Heart left ventricle (tissue), 16 donors: ENCODE measurements at regions not wholly inside any gene's neighbourhood (a gene's known extent, or its start where the extent isn't known, plus 50 kb on each side); places are given as distances from the start of the nearest gene placed in this dataset.

Source experiments
- ATAC-seq, 4 donors: fragments of 200-7000 bp; cut with Tn5 transposase; one replicate each; pipeline ENCODE4 v1.9.1; 2020 to 2022; ENCODE audit warnings: moderate library complexity in 4 of 4, mild to moderate bottlenecking in 3 of 4, moderate number of reproducible peaks in 1 of 4
- DNase-seq, 5 donors: peaks; one replicate each; pipeline ENCODE4 v3.0.0-alpha.2; 2020
- H3K27ac ChIP-seq, 12 donors: fragments of 200-600 bp; sonication (generic) in 4 of 12; one replicate each; pipeline versions ENCODE4 v1.5.0 to v1.8.0; 2016 to 2022; ENCODE audit warnings: mild to moderate bottlenecking in 2 of 12
- H3K27me3 ChIP-seq, 9 donors: fragments of 200-600 bp; sonication (generic) in 2 of 9; one replicate each; pipeline versions ENCODE4 v1.5.1 to v1.8.0; 2016 to 2022; ENCODE audit warnings: mild to moderate bottlenecking in 3 of 9
- H3K36me3 ChIP-seq, 9 donors: fragments of 200-600 bp; sonication (generic) in 2 of 9; one replicate each; pipeline versions ENCODE4 v1.5.0 to v1.8.0; 2018 to 2022; ENCODE audit warnings: mild to moderate bottlenecking in 2 of 9
- H3K4me1 ChIP-seq, 12 donors: fragments of 200-600 bp; sonication (generic) in 4 of 12; one replicate each; pipeline versions ENCODE4 v1.5.0 to v1.8.0; 2016 to 2022; ENCODE audit warnings: mild to moderate bottlenecking in 3 of 12
- H3K4me3 ChIP-seq, 12 donors: fragments of 200-600 bp; sonication (generic) in 4 of 12; one replicate each; pipeline versions ENCODE4 v1.5.0 to v1.8.0; 2017 to 2022; ENCODE audit warnings: mild to moderate bottlenecking in 9 of 12, moderate library complexity in 4 of 12
- H3K9me3 ChIP-seq, 12 donors: fragments of 200-600 bp; sonication (generic) in 4 of 12; one replicate each; pipeline versions ENCODE4 v1.5.0 to v1.8.0; 2016 to 2022; ENCODE audit warnings: mild to moderate bottlenecking in 1 of 12
- POLR2A ChIP-seq, 2 donors: fragments of 450-650 bp; IDR thresholded peaks; one replicate each; pipeline ENCODE4 v1.6.1; 2017; ENCODE audit warnings: antibody characterized with exemption in 2 of 2, mild to moderate bottlenecking in 2 of 2, moderate library complexity in 2 of 2
- WGBS, 4 donors: extraction: QIAGEN DNeasy Blood & Tissue Kit in 2 of 4; methylation state at CpG; one replicate each; pipeline versions ENCODE4 v1.1.5 to v1.1.7; 2013 to 2018; 5-methylcytosine and 5-hydroxymethylcytosine counted together
- intact Hi-C, 10 donors: fragments of 100-400 bp; cut with DNase I; formaldehyde crosslinking; loops; one replicate each; pipeline versions ENCODE4 v1.11.1 to v1.14.2; 2022
- TF ChIP-seq, protein P1 (sequence below), 12 donors: fragments of 200-600 bp; sonication (generic) in 4 of 12; IDR thresholded peaks; one replicate each; pipeline versions ENCODE4 v1.5.0 to v1.8.0; 2018 to 2022; ENCODE audit warnings: antibody characterized with exemption in 12 of 12, mild to moderate bottlenecking in 5 of 12
- donor health status: ischemic (EF 13 %, LVEDD 7.1; RV severe dilation, severe dysfunction).
- donor health status: healthy with polysubstance abuse.
- donor health status: DM: no; HTN: yes; CAD: no.
- donor health status: DM: no; HTN: no; CAD: no.
- donor health status: ischemic (EF 25% LVEDD 6.9; RV normal size, moderate dysfunction).
- donor health status: ischemic (EF 25% LVEDD 5.7; RV mildly dilated, moderate dysfunction).
- donor health status: healthy.
- donor health status: DM: yes; HTN: yes; CAD: no.
- donor health status: ischemic (EF 35%, LVEDD 5.7; RV mildly dilated, moderate dysfunction).
- donor health status: nonischemic (EF 11% LVEDD 7.7; RV severe dilation, severe dysfunction).
- donor health status: DM: yes; HTN: yes; CAD: no.
- donor health status: PGD.
- donor health status: ischemic (EF 29% LVEDD 5.4; RV normal size, mild dysfunction).
- donor health status: nonischemic (EF 23%, LVEDD 6.1; RV moderate dilation, normal function).

DNA sequence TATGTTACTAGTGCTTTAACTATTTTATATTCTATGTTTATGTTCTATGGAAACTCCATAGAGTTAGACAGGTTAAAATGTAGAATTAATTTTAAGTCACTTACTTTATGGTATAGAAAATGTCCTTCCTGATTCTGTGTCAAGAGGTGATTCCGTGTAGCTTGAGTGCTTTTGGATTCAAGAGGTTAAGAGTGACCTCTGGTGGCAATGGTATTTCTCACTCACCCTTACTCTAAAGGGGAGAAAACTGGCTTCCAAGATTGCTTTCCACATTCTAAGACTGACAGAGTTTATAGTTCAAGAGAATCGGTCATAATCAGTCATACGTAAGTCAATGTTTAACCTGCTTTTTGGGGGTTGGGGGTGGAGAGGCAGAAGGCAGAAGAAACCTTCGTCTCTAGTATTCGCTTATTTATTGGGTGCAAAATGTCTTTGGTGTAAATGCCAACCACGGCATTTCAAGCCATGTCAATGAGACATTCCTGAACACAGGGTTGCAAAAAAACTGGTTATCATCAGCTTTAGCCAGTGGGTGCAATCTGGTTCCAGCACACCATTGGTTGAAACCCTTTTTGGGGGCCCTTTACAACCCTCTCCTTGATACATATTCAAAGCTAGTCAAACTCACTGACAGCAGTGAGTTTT, 92.0 kb upstream of the VGLL3 start:
- no peaks in the 10 kb centered on the region for H3K4me1 ChIP-seq
- intact Hi-C loops: loop anchor here (2.0 to 10.0 kb wide), 7 partner anchors 82 to 311 kb away; no protein-coding TSS in a partner anchor
- H3K36me3 ChIP-seq: no peaks in the 10 kb centered on the region
- DNase-seq (no peak), ATAC-seq (peak in 3 of 4 donors; percentile 57 to 71 (median 58))
- no peaks in the 10 kb centered on the region for H3K9me3 ChIP-seq
- no peak overlapping the region for H3K4me3 ChIP-seq
- no peaks in the 10 kb centered on the region for H3K27me3 ChIP-seq
- TF ChIP-seq POLR2A (IDR thresholded peaks at IDR 0.05): no peak
- TF ChIP-seq, protein P1, sequence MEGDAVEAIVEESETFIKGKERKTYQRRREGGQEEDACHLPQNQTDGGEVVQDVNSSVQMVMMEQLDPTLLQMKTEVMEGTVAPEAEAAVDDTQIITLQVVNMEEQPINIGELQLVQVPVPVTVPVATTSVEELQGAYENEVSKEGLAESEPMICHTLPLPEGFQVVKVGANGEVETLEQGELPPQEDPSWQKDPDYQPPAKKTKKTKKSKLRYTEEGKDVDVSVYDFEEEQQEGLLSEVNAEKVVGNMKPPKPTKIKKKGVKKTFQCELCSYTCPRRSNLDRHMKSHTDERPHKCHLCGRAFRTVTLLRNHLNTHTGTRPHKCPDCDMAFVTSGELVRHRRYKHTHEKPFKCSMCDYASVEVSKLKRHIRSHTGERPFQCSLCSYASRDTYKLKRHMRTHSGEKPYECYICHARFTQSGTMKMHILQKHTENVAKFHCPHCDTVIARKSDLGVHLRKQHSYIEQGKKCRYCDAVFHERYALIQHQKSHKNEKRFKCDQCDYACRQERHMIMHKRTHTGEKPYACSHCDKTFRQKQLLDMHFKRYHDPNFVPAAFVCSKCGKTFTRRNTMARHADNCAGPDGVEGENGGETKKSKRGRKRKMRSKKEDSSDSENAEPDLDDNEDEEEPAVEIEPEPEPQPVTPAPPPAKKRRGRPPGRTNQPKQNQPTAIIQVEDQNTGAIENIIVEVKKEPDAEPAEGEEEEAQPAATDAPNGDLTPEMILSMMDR (IDR thresholded peaks at IDR 0.05): peak; percentile 20 to 64 (median 42)
- 32 to 40% (median 36%) methylated on average over 6 of the region's 6 CpGs for WGBS, 4 donors
- H3K27ac ChIP-seq: no peak overlapping the region

DNA sequence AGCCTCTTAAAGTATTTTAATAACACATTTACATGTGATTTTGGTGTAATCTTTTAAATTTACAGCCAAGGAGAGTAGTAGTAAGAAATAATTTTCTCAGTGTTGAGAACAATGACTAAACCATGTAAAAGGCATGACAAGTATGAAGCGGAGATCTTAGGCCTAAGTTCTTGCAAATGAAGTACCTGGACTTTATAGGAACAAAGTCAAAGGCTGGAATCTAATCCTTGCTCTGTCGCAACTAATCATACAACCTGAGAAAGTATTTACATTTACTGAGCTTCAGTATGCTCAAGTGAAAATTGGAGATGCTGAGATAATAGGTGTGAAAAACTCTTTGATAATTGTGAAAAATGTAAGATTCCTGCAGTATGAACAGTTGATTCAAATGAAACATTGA, 86.4 kb upstream of the VGLL3 start:
- Histone ChIP-seq H3K36me3 (no peaks in the 10 kb centered on the region), H3K4me1 (no peaks in the 10 kb centered on the region), H3K27ac (no peak overlapping the region), H3K9me3 (no peaks in the 10 kb centered on the region), H3K4me3 (no peak overlapping the region), H3K27me3 (no peaks in the 10 kb centered on the region)
- ATAC-seq (no peak), DNase-seq (no peak)
- TF ChIP-seq, protein P1 (IDR thresholded peaks at IDR 0.05): no peak
- no peak for TF ChIP-seq POLR2A (IDR thresholded peaks at IDR 0.05)
- whole genome bisulfite sequencing, 4 donors: 86 to 90% (median 89%) methylated on average over 2 of the region's 2 CpGs
- intact Hi-C loops: no loop called here

DNA sequence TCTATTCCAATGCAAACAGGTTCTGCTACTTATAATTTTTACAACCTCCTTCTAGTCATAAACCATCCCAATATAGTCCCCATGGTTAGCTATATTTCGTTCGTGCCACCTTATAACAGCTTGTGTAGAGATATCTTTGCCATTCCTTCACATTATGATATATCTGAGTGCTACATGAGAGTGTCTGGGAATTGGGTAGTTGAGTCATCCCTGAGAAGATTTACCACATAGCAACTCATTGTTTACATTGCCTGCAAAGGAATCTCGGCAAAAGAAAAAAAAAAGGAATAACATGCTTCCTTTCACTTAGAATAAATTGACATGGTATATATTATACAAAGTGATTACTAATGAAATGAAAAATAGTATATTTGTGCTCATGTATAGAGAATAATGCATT, 86.0 kb upstream of the VGLL3 start:
- no peak for ATAC-seq
- Histone ChIP-seq H3K36me3 (no peaks in the 10 kb centered on the region), H3K27ac (no peak overlapping the region), H3K4me3 (no peak overlapping the region), H3K9me3 (no peaks in the 10 kb centered on the region), H3K4me1 (no peaks in the 10 kb centered on the region), H3K27me3 (no peaks in the 10 kb centered on the region)
- TF ChIP-seq, protein P1 (IDR thresholded peaks at IDR 0.05): no peak
- TF ChIP-seq POLR2A (IDR thresholded peaks at IDR 0.05): no peak
- no peak for DNase-seq
- intact Hi-C loops: no loop called here
- 68 to 79% (median 73%) methylated on average over 3 of the region's 3 CpGs for WGBS, 4 donors

DNA sequence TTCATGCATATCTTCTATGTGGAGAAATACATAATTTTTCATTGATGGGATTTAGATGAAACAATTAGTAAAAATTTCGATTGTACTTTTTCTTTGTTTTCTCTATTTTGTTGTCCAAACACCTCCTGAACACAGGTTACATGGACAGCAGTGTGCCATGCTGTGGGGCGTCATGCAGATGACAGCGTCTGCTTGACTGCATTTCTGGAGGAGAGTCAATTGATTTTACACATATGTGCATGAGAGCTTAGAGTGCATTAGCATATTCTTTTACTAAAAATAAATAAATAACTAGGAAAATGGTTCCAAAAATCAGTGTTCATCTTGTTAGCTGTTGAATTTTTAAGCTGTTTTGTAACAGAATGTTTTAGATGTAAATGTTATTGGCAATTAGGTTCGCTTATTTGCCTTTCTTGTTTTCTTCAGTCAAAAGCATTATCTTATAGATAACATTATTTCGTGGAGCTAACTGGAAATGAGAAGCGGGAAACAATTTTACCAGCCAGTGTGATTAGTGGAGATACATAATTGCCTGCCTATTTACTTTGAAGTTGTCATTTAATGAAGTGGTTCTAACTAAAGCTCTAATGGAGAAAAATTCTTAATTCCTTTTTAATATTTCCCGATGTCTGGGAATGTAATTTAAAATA, 82.7 kb upstream of the VGLL3 start:
- ATAC-seq (no peak), DNase-seq (no peak)
- no peaks in the 10 kb centered on the region for H3K27me3 ChIP-seq
- no peaks in the 10 kb centered on the region for H3K4me1 ChIP-seq
- 64 to 72% (median 68%) methylated on average over 7 of the region's 7 CpGs for WGBS, 4 donors
- no peak for TF ChIP-seq POLR2A (IDR thresholded peaks at IDR 0.05)
- TF ChIP-seq, protein P1 (IDR thresholded peaks at IDR 0.05): no peak
- H3K4me3 ChIP-seq: no peak overlapping the region
- no peak overlapping the region for H3K27ac ChIP-seq
- intact Hi-C loops: no loop called here
- no peaks in the 10 kb centered on the region for H3K9me3 ChIP-seq
- H3K36me3 ChIP-seq: no peaks in the 10 kb centered on the region
